ENCODE measurements at regions not wholly inside any gene's neighbourhood (a gene's known extent, or its start where the extent isn't known, plus 50 kb on each side); places are given as distances from the start of the nearest gene placed in this dataset.

DNA sequence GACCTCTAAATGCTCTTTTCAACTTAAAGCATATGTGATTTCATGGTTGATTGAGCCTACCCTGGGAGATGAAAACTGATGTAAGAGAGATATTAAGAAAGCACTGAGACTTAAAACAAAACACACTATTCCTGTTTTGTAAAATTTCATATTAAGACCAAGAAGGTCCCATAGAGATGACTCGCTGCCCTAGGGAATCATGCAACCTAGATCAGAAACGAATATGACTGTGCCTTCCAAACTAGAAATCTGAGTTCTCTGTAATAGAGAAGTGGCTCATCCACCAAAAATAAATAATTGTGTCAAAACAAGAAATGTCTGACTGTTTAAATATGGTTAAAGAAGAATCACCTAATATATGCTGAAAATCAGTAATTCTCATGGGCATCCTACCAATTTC lies 776.8 kb upstream of the SOX11 start:
- H3K79me2 ChIP-seq (ENCODE audit: control insufficient read depth, low read length) = no peaks in the 10 kb centered on the region
- H3K27me3 ChIP-seq (ENCODE audit: control insufficient read depth, low read length) = no peaks in the 10 kb centered on the region
- no peak overlapping the region for H3K4me3 ChIP-seq (ENCODE audit: low read length)
- H3K9me2 ChIP-seq (replicated peaks; ENCODE audit: control insufficient read depth, low read length) = no peaks in the 10 kb centered on the region
- H3K9me3 ChIP-seq (ENCODE audit: control insufficient read depth, insufficient read depth, low read length) = no peaks in the 10 kb centered on the region
- no peaks in the 10 kb centered on the region for H4K20me1 ChIP-seq (ENCODE audit: control insufficient read depth, insufficient read depth, low read depth, low read length)
- H3K4me2 ChIP-seq (ENCODE audit: low read length) = no peak overlapping the region
- H3K36me3 ChIP-seq (ENCODE audit: control insufficient read depth, low read length) = no peaks in the 10 kb centered on the region
- H3K27ac ChIP-seq (ENCODE audit: low read depth, low read length) = no peak overlapping the region
- H3F3A ChIP-seq (ENCODE audit: control insufficient read depth, insufficient read depth) = no peaks in the 10 kb centered on the region
- TF ChIP-seq, protein P1, sequence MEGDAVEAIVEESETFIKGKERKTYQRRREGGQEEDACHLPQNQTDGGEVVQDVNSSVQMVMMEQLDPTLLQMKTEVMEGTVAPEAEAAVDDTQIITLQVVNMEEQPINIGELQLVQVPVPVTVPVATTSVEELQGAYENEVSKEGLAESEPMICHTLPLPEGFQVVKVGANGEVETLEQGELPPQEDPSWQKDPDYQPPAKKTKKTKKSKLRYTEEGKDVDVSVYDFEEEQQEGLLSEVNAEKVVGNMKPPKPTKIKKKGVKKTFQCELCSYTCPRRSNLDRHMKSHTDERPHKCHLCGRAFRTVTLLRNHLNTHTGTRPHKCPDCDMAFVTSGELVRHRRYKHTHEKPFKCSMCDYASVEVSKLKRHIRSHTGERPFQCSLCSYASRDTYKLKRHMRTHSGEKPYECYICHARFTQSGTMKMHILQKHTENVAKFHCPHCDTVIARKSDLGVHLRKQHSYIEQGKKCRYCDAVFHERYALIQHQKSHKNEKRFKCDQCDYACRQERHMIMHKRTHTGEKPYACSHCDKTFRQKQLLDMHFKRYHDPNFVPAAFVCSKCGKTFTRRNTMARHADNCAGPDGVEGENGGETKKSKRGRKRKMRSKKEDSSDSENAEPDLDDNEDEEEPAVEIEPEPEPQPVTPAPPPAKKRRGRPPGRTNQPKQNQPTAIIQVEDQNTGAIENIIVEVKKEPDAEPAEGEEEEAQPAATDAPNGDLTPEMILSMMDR (IDR thresholded peaks at IDR 0.05; ENCODE audit: low read depth, low read length, poor library complexity, severe bottlenecking) = no peak
- TF ChIP-seq EZH2phosphoT487 (IDR thresholded peaks at IDR 0.05; ENCODE audit: borderline replicate concordance, low read length) = no peak
- H3K4me1 ChIP-seq (ENCODE audit: control insufficient read depth, low read length) = no peaks in the 10 kb centered on the region

DNA sequence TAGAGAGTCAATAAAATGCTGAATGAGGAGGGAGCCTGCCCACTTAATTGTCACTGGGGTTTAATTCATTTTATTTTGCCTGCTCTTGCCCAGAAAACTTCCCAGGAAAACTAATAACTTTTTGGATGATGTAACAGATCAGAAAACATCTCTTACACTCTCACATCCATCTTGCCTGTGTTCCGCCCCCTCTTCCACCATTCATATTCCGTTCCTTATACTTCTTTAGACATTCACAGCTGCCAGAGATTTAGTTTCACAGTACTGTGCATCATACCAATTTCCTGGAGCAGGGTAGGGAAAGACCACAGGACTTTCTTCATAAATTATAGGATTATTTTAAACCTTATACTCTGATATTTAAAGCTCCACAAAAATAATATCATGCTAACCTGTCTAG lies 776.1 kb upstream of the SOX11 start:
- Histone ChIP-seq H3K27ac (ENCODE audit: low read depth, low read length) (no peak overlapping the region), H4K20me1 (ENCODE audit: control insufficient read depth, insufficient read depth, low read depth, low read length) (no peaks in the 10 kb centered on the region), H3K9me3 (ENCODE audit: control insufficient read depth, insufficient read depth, low read length) (no peaks in the 10 kb centered on the region)

DNA sequence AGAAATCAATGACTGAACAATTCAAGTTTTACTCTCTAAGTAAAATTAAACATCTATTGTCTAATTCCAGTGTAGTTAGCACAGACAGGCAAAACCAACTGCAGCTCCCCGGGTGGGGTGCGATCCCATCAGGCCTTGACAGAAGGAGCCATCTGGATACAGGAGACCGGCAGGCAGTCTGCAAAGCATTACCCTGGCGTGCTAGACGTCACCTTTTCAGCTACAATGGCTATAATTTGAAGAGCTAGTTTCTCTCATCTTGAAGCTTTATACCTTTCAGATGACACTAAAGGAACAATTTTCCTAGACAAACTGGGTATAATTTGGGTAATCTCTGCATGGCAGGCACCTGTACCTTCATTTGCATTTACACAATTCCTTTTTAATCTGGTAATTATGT lies 761.5 kb upstream of the SOX11 start:
- H3K9me2 ChIP-seq (replicated peaks; ENCODE audit: control insufficient read depth, low read length) = no peaks in the 10 kb centered on the region

More for the DNA sequence above, 776.1 kb upstream of the SOX11 start:
- Histone ChIP-seq H3K79me2 (ENCODE audit: control insufficient read depth, low read length) (no peaks in the 10 kb centered on the region), H3K36me3 (ENCODE audit: control insufficient read depth, low read length) (no peaks in the 10 kb centered on the region), H3K4me2 (ENCODE audit: low read length) (no peak overlapping the region), H3K4me1 (ENCODE audit: control insufficient read depth, low read length) (no peaks in the 10 kb centered on the region), H3K4me3 (ENCODE audit: low read length) (no peak overlapping the region), H3K9me2 (replicated peaks; ENCODE audit: control insufficient read depth, low read length) (no peaks in the 10 kb centered on the region), H3F3A (ENCODE audit: control insufficient read depth, insufficient read depth) (no peaks in the 10 kb centered on the region), H3K27me3 (ENCODE audit: control insufficient read depth, low read length) (no peaks in the 10 kb centered on the region)
- TF ChIP-seq, protein P1 (IDR thresholded peaks at IDR 0.05; ENCODE audit: low read depth, low read length, poor library complexity, severe bottlenecking) = no peak
- no peak for TF ChIP-seq EZH2phosphoT487 (IDR thresholded peaks at IDR 0.05; ENCODE audit: borderline replicate concordance, low read length)

More for the DNA sequence above, 761.5 kb upstream of the SOX11 start:
- no peaks in the 10 kb centered on the region for H3K4me1 ChIP-seq (ENCODE audit: control insufficient read depth, low read length)
- no peaks in the 10 kb centered on the region; the same call in 1 of the 2 replicates for H3K9me3 ChIP-seq (ENCODE audit: control insufficient read depth, insufficient read depth, low read length)
- no peaks in the 10 kb centered on the region for H4K20me1 ChIP-seq (ENCODE audit: control insufficient read depth, insufficient read depth, low read depth, low read length)
- H3K27ac ChIP-seq (ENCODE audit: low read depth, low read length) = no peak overlapping the region
- no peak overlapping the region for H3K4me2 ChIP-seq (ENCODE audit: low read length)
- no peaks in the 10 kb centered on the region for H3K27me3 ChIP-seq (ENCODE audit: control insufficient read depth, low read length)
- H3K4me3 ChIP-seq (ENCODE audit: low read length) = no peak overlapping the region
- no peaks in the 10 kb centered on the region for H3K79me2 ChIP-seq (ENCODE audit: control insufficient read depth, low read length)
- no peaks in the 10 kb centered on the region for H3K36me3 ChIP-seq (ENCODE audit: control insufficient read depth, low read length)
- no peak for TF ChIP-seq EZH2phosphoT487 (IDR thresholded peaks at IDR 0.05; ENCODE audit: borderline replicate concordance, low read length)
- TF ChIP-seq, protein P1 (IDR thresholded peaks at IDR 0.05; ENCODE audit: low read depth, low read length, poor library complexity, severe bottlenecking) = no peak
- H3F3A ChIP-seq (ENCODE audit: control insufficient read depth, insufficient read depth) = no peaks in the 10 kb centered on the region
